ENCODE measurements at regions not wholly inside any gene's neighbourhood (a gene's known extent, or its start where the extent isn't known, plus 50 kb on each side); places are given as distances from the start of the nearest gene placed in this dataset.

- H3K27ac ChIP-seq: no peak overlapping the region
- no peak overlapping the region for H3K4me3 ChIP-seq
- no peaks in the 10 kb centered on the region for H3K4me1 ChIP-seq
- intact Hi-C loops (cut with DNase I; ENCODE audit: low total_unique reads): no loop called here
- 85 to 95% (median 90%) methylated on average over 5 to 14 of the region's 14 CpGs for WGBS, 5 donors
- DNase-seq: no peak
- no peaks in the 10 kb centered on the region for H3K36me3 ChIP-seq
- TF ChIP-seq CTCF (IDR thresholded peaks at IDR 0.05 in 8 of 11, conservative IDR thresholded peaks at IDR 0.05 in 3 of 11) (no peak), POLR2AphosphoS5 (IDR thresholded peaks at IDR 0.05) (no peak), POLR2A (IDR thresholded peaks at IDR 0.05) (no peak)
- H3K9me3 ChIP-seq: no peaks in the 10 kb centered on the region
- no peaks in the 10 kb centered on the region for H3K27me3 ChIP-seq (replicated peaks in 1 of 7)
Measured at GRCh38 chr18:78924301-78924700, 55.3 kb upstream of the SALL3 start.

- Histone ChIP-seq H3K4me1 (no peaks in the 10 kb centered on the region), H3K9me3 (no peaks in the 10 kb centered on the region), H3K36me3 (no peaks in the 10 kb centered on the region), H3K27me3 (replicated peaks in 1 of 7) (no peaks in the 10 kb centered on the region), H3K4me3 (no peak overlapping the region), H3K27ac (no peak overlapping the region)
- DNase-seq: no peak
- WGBS, 5 donors: 89 to 92% (median 91%) methylated on average over 39 to 43 of the region's 43 CpGs
- TF ChIP-seq POLR2AphosphoS5 (IDR thresholded peaks at IDR 0.05): no peak
- no peak for TF ChIP-seq POLR2A (IDR thresholded peaks at IDR 0.05)
- no peak for TF ChIP-seq CTCF (IDR thresholded peaks at IDR 0.05 in 8 of 11, conservative IDR thresholded peaks at IDR 0.05 in 3 of 11)
- intact Hi-C loops (cut with DNase I; ENCODE audit: low total_unique reads): no loop called here
Measured at GRCh38 chr18:78924786-78925540, 54.7 kb upstream of the SALL3 start.

- no peaks in the 10 kb centered on the region for H3K36me3 ChIP-seq
- DNase-seq: no peak
- intact Hi-C loops (cut with DNase I; ENCODE audit: low total_unique reads): no loop called here
- 94 to 97% (median 95%) methylated on average over 37 to 52 of the region's 52 CpGs for WGBS, 5 donors
- no peak overlapping the region for H3K4me3 ChIP-seq
- H3K9me3 ChIP-seq: no peaks in the 10 kb centered on the region
- no peaks in the 10 kb centered on the region for H3K4me1 ChIP-seq
- no peak overlapping the region for H3K27ac ChIP-seq
- no peaks in the 10 kb centered on the region for H3K27me3 ChIP-seq (replicated peaks in 1 of 7)
- TF ChIP-seq POLR2A (IDR thresholded peaks at IDR 0.05): no peak
- no peak for TF ChIP-seq POLR2AphosphoS5 (IDR thresholded peaks at IDR 0.05)
- no peak for TF ChIP-seq CTCF (IDR thresholded peaks at IDR 0.05 in 8 of 11, conservative IDR thresholded peaks at IDR 0.05 in 3 of 11)
Measured at GRCh38 chr18:78925557-78926242, 53.9 kb upstream of the SALL3 start.

GRCh38 chr18:78926243-78926615 lies 53.4 kb upstream of the SALL3 start:
- no peak for DNase-seq
- intact Hi-C loops (cut with DNase I; ENCODE audit: low total_unique reads): no loop called here
- Histone ChIP-seq H3K9me3 (no peaks in the 10 kb centered on the region), H3K27me3 (replicated peaks in 1 of 7) (no peaks in the 10 kb centered on the region), H3K27ac (no peak overlapping the region), H3K36me3 (no peaks in the 10 kb centered on the region), H3K4me1 (no peaks in the 10 kb centered on the region), H3K4me3 (no peak overlapping the region)
- WGBS, 5 donors: 87 to 97% (median 93%) methylated on average over 12 of the region's 12 CpGs
- no peak for TF ChIP-seq POLR2A (IDR thresholded peaks at IDR 0.05)

Data from spleen (tissue), 11 donors.